ENCODE measurements at regions not wholly inside any gene's neighbourhood (a gene's known extent, or its start where the extent isn't known, plus 50 kb on each side); places are given as distances from the start of the nearest gene placed in this dataset.

GRCh38 chr11:69411257-69411924 lies 70.1 kb upstream of the LINC01488 start:
- TF ChIP-seq CTCF (IDR thresholded peaks at IDR 0.05) (no peak), POLR2A (IDR thresholded peaks at IDR 0.05) (no peak)

Measured in uterus (tissue), 2 donors.